Ascending aorta (tissue), 2 donors: ENCODE measurements at regions not wholly inside any gene's neighbourhood (a gene's known extent, or its start where the extent isn't known, plus 50 kb on each side); places are given as distances from the start of the nearest gene placed in this dataset.
"Not testable (repeated sequence)": the region's sequence is repeated elsewhere in the genome, so short reads cannot be mapped to it uniquely, and the experiment has no call there.

Experiments
- DNase-seq, 2 donors: peaks; one replicate each; pipeline ENCODE4 v3.0.0-alpha.2; 2019; ENCODE audit warnings: low spot score in 2 of 2
- H3K27ac ChIP-seq, 2 donors: fragments of 200-600 bp; sonication (generic); one replicate each; pipeline ENCODE4 v1.5.1; 2016 to 2017; ENCODE audit warnings: mild to moderate bottlenecking in 1 of 2
- H3K27me3 ChIP-seq: fragments of 200-600 bp; sonication (generic); one replicate; pipeline ENCODE4 v1.5.1; 2017
- H3K36me3 ChIP-seq, 2 donors: fragments of 200-600 bp; sonication (generic); one replicate each; pipeline ENCODE4 v1.5.1; 2016
- H3K4me1 ChIP-seq, 2 donors: fragments of 200-600 bp; sonication (generic); one replicate each; pipeline ENCODE4 v1.5.1; 2016 to 2017; ENCODE audit warnings: mild to moderate bottlenecking in 1 of 2
- H3K4me3 ChIP-seq, 2 donors: fragments of 200-600 bp; sonication (generic); one replicate each; pipeline ENCODE4 v1.5.1; 2016 to 2017; ENCODE audit warnings: mild to moderate bottlenecking in 1 of 2
- H3K9me3 ChIP-seq, 2 donors: fragments of 200-600 bp; sonication (generic); one replicate each; pipeline ENCODE4 v1.5.1; 2016
- CTCF ChIP-seq, 3 experiments: fragments of 200-600 bp in 2 of 3; fragments of 450-650 bp in 1 of 3; sonication (generic) in 2 of 3; IDR thresholded peaks; one replicate each; pipeline ENCODE4 v1.5.1; 2016 to 2019; ENCODE audit warnings: antibody characterized with exemption in 3 of 3, mild to moderate bottlenecking in 1 of 3, moderate library complexity in 1 of 3
- intact Hi-C: fragments of 100-400 bp; cut with DNase I; formaldehyde crosslinking; loops from one replicate; pipeline ENCODE4 v1.15.1; 2023

DNA sequence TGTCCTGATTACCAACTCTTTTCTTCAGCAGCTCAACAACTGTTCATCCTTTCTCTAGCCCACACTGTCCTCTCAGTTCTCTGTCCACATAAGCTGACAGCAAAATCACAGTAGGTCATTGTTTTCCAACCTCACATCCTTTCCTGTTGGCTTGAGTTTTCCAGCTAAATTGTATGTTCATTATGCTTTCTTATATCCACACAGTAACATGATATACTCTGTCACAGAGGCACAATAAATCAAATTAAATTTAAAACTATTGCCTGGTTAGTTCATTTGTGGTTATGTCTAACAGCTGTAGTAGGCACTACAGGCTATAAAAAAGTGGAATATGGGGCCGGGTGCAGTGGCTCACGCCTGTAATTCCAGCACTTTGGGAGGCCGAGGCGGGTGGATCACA, 179.9 kb downstream of the ETAA1 start:
- H3K27ac ChIP-seq, result no peak overlapping the region
- H3K9me3 ChIP-seq, result peaks cover 0 to 4% of the 10 kb centered on the region in 2 donors
- no peak for DNase-seq
- no peak overlapping the region for H3K4me3 ChIP-seq
- intact Hi-C loops, result no loop called here
- no peaks in the 10 kb centered on the region for H3K27me3 ChIP-seq
- H3K36me3 ChIP-seq, result no peaks in the 10 kb centered on the region
- no peak for TF ChIP-seq CTCF (IDR thresholded peaks at IDR 0.05)
- no peaks in the 10 kb centered on the region for H3K4me1 ChIP-seq

GRCh38 chr2:67579216-67579615, 182.1 kb downstream of the ETAA1 start:
- intact Hi-C loops, result no loop called here
- Histone ChIP-seq H3K4me1 (no peaks in the 10 kb centered on the region), H3K4me3 (no peak overlapping the region), H3K36me3 (no peaks in the 10 kb centered on the region), H3K27ac (no peak overlapping the region), H3K9me3 (peaks cover 8 to 25% of the 10 kb centered on the region in 2 donors), H3K27me3 (no peaks in the 10 kb centered on the region)
- TF ChIP-seq CTCF (IDR thresholded peaks at IDR 0.05), result no peak
- DNase-seq, result no peak

DNA sequence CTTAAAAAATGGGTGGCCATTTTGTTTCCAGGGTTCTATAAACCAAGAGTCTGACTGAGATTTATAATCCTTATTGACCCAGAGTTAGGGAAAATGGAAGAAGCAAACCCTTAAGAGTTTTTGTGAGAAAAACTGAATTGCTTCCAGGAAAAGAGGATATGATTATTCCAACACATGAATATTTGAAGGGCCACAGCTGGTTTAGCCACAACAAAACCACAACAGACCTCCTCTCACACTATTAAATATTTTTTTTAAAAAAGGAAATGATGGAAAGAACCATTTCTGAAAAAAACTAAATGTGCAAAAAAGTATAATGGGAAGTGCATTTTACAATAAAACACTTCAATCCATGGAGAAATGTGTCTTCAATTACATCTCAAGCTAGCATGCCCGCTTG, 182.7 kb downstream of the ETAA1 start:
- DNase-seq, result no peak
- no peaks in the 10 kb centered on the region for H3K27me3 ChIP-seq
- H3K4me1 ChIP-seq, result no peaks in the 10 kb centered on the region
- peaks cover 8 to 31% of the 10 kb centered on the region in 2 donors for H3K9me3 ChIP-seq
- intact Hi-C loops, result no loop called here
- H3K27ac ChIP-seq, result no peak overlapping the region
- no peak overlapping the region for H3K4me3 ChIP-seq
- no peak for TF ChIP-seq CTCF (IDR thresholded peaks at IDR 0.05)
- H3K36me3 ChIP-seq, result no peaks in the 10 kb centered on the region

- Histone ChIP-seq H3K4me1 (no peaks in the 10 kb centered on the region), H3K27me3 (no peaks in the 10 kb centered on the region), H3K36me3 (no peaks in the 10 kb centered on the region), H3K27ac (no peak overlapping the region), H3K9me3 (peaks cover 8 to 46% of the 10 kb centered on the region in 2 donors), H3K4me3 (no peak overlapping the region)
- no peak for TF ChIP-seq CTCF (IDR thresholded peaks at IDR 0.05)
- DNase-seq, result no peak
- intact Hi-C loops, result no loop called here
Measured at GRCh38 chr2:67581751-67582150, 184.6 kb downstream of the ETAA1 start.

GRCh38 chr2:67583185-67583584, 186.1 kb downstream of the ETAA1 start:
- Histone ChIP-seq H3K4me3 (no peak overlapping the region), H3K27ac (no peak overlapping the region), H3K9me3 (peaks cover 13 to 54% of the 10 kb centered on the region in 2 donors), H3K27me3 (no peaks in the 10 kb centered on the region), H3K4me1 (no peaks in the 10 kb centered on the region), H3K36me3 (no peaks in the 10 kb centered on the region)
- DNase-seq, result no peak
- intact Hi-C loops, result no loop called here
- TF ChIP-seq CTCF (IDR thresholded peaks at IDR 0.05), result no peak

GRCh38 chr2:67585400-67585799, 188.3 kb downstream of the ETAA1 start:
- H3K4me1 ChIP-seq, result no peaks in the 10 kb centered on the region
- no peaks in the 10 kb centered on the region for H3K36me3 ChIP-seq
- H3K27me3 ChIP-seq, result no peaks in the 10 kb centered on the region
- TF ChIP-seq CTCF (IDR thresholded peaks at IDR 0.05), result no peak
- intact Hi-C loops, result no loop called here
- no peak overlapping the region for H3K27ac ChIP-seq
- no peak overlapping the region for H3K4me3 ChIP-seq
- H3K9me3 ChIP-seq, result peaks cover 13 to 70% of the 10 kb centered on the region in 2 donors
- no peak for DNase-seq

DNA sequence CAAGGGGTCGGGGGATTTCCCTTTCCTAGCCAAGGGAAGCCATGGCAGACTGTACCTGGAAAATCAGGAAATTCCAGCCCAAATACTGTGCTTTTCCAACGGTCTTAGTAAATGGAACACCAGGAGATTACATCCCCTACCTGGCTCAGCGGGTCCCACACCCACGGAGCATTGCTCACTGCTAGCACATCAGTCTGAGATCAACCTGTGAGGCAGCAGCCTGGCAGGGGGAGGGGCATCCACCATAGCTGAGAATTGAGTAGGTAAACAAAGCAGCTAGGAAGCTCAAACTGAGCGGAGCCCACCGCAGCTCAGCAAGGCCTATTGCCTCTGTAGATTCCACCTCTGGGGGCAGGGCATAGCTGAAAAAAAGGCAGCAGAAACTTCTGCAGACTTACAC, 192.0 kb downstream of the ETAA1 start:
- H3K27me3 ChIP-seq, H3K4me3 ChIP-seq, H3K36me3 ChIP-seq, H3K4me1 ChIP-seq, H3K27ac ChIP-seq, intact Hi-C loops, DNase-seq: not testable (repeated sequence)
- peaks cover 5 to 51% of the 10 kb centered on the region in 2 donors for H3K9me3 ChIP-seq

- H3K4me3 ChIP-seq, intact Hi-C loops, H3K36me3 ChIP-seq: not testable (repeated sequence)
Measured at GRCh38 chr2:67594522-67594921, 197.4 kb downstream of the ETAA1 start.

More at GRCh38 chr2:67594522-67594921, 197.4 kb downstream of the ETAA1 start:
- not testable (repeated sequence) for H3K27ac ChIP-seq, H3K4me1 ChIP-seq, DNase-seq, H3K27me3 ChIP-seq
- peaks cover 0 to 19% of the 10 kb centered on the region in 2 donors for H3K9me3 ChIP-seq
